ENCODE measurements at regions not wholly inside any gene's neighbourhood (a gene's known extent, or its start where the extent isn't known, plus 50 kb on each side); places are given as distances from the start of the nearest gene placed in this dataset.
"Not testable (repeated sequence)": the region's sequence is repeated elsewhere in the genome, so short reads cannot be mapped to it uniquely, and the experiment has no call there.

DNA sequence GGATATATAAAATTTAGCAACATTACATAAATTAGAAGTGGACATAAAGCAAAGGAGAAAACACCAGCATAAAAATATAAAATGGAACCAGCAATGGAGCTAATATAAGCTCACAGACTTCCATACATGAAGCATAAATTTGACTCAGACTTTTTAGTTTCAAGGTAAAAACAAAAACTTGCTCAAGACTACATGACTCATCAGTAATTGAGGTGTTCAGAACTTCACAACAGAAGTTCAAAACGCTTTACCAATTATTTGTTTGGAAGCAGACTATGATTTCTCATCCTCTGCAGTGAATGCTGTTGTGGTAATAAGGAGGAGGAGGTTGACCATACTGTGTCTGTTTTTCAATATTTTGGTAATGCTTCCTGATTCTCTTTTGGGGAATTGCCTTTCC lies 192.0 kb upstream of the MEIS1 start:
- DNase-seq (ENCODE audit: low spot score), result not testable (repeated sequence)

- no peak for DNase-seq (ENCODE audit: low spot score)
These were observed 192.7 kb upstream of the MEIS1 start for GRCh38 chr2:66242099-66242789.

- DNase-seq (ENCODE audit: low spot score), result no peak
These were observed 194.6 kb upstream of the MEIS1 start for GRCh38 chr2:66240286-66240685.

DNA sequence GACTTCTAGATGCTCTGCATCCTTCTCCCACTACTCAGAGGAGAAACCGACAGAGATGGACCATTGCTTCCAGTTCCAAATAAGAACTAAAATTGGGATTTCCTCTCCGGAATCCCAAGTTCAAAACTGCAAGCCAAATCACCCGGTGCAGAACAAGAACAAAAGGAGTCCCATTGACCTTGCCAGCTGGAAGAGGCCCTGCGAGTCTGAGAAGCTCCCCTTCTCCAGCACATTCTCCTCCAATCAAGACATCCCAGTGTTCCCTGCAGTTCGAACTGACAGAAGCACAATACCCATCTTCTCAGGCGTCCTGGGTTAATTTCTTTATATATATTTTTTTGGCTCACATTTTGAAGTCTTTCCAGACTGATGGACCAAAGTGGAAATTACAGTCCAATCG lies 195.3 kb upstream of the MEIS1 start:
- DNase-seq (ENCODE audit: low spot score), result no peak

- DNase-seq (ENCODE audit: low spot score), result no peak
These were observed 197.0 kb upstream of the MEIS1 start for GRCh38 chr2:66237803-66238379.

DNA sequence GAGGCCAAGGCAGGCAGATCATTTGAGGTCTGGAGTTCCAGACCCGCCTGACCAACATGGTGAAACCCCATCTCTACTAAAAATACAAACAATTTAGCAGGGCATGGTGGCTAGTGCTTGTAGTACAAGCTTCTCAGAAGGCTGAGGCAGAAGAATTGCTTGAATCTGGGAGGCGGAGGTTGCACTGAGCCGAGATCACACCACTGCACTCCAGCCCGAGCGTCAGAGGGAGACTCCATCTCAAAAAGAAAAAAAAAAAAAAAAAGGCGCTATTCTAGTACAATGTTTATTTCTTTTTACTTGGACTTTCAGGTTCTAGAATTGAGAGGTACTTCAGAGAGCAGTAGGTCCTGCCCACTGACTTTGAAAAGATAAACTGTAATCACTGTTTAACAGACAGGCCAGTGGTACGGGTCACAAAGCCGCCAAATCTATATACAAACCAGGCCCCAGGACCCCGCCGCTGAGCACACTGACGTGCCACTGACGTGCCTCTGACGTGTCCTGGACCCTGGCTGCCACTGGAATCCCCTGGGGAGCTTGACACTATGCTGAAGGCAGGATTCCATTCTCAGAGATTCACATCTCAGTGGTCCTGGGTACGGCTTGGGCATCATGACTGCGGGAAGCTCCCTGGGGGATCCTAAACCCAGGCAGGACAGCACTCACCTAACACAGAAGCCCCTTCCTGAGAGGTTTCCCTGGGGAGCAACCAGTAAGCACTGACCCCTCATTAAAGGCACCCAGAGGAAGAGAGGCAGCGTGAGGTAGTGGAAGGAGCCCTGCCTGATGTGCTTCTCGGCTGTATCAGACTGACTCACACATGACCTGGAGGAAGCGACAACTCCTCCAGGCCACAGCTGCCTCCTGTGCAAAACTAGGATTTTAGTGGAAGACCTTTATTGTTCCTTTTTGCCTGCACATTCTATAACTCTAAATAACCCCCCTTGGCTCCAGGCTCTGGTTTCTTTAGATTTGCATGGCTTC lies 197.8 kb upstream of the MEIS1 start:
- no peak for DNase-seq (ENCODE audit: low spot score)

DNA sequence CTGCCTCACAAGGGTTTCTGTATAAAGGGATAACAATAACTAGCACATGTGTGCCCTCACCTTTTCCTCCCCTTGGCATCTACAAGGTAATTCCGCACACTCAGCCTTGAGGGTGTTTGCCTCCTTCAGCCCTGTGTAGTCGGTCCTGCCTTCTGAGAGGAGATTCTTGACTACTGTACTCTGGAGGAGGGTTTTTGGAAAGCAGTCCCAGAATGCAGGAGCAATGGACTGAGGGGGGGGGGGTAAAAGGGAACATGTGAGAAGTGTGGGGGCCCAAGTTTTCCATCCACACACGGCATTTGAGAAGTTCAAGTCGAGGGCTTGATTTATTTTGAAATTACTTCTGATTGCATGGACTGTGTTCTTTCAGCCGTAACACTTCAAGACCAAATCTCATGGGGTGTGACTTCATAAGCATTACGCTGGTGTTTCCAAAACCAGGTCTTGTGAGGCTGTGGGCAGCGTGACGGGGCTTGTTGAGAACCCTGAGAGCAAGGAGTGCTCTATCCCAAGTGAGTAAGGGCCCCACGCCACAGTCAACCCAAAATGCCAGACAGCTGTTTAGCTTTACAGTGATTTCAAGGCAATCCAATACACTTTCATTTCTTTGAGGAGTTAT lies 198.7 kb upstream of the MEIS1 start:
- no peak for DNase-seq (ENCODE audit: low spot score)

DNA sequence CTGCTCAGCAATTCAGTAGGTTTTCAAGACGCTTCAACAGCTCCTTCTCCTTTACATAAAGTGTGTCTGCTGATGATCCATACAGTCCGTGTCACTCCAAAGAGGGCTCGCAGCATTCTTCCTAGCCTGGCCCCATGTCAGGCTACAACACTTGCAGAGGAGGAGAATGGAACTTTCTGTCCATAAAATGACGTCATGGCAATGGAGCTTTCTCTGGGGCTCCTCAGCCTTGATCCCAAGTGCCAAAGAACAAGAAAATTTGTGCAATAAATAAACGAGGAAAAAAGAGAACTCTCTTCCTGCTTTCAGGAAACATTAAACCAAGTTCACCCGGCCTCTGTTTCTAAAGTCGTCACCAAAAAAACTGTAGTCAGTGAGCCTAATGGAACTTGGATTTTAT lies 199.5 kb upstream of the MEIS1 start:
- no peak for DNase-seq (ENCODE audit: low spot score)

- DNase-seq (ENCODE audit: low spot score), result no peak
These were observed 200.9 kb upstream of the MEIS1 start for GRCh38 chr2:66233981-66234380.

DNA sequence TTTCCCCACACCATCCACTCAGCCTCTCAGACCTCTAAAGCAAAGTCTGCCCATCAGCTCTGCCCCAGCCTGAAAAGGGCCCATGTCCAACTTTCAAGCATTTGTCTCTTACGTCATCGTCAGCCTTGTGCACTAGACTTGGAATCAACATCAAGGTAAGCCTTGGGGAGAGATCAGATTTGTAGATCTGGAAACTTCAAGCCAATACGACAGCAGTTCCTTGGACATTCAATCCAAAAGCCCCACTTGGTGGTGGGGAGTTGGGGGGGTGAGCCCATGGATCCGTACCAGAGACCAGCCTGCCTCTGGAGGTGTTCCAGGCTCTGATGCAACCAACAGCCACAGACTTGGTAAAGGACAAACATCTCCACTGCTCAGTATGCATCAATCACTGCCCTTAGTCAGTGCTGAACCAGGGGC lies 206.8 kb upstream of the MEIS1 start:
- DNase-seq (ENCODE audit: low spot score), result no peak

GRCh38 chr2:66217039-66217585 lies 217.8 kb upstream of the MEIS1 start:
- DNase-seq (ENCODE audit: low spot score), result no peak

GRCh38 chr2:66212749-66213148 lies 222.2 kb upstream of the MEIS1 start:
- no peak for DNase-seq (ENCODE audit: low spot score)

DNA sequence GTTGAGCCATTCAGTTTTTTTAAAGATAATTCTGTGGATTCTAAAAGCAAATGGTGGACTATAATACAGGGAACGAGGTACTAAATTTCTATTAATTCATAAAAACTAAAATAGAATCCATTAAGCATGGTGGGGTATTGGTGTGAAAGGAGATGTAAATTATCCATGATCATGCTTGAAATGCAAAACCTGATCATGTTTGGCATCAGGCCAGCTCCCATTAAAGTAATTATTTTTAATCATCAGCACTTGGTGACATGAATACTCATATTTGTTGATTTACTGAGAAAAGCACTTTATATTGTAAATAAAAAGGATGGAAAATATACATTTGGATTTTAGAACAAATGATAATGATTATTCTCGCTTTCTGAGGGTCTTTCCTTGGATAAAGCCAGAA lies 232.3 kb upstream of the MEIS1 start:
- DNase-seq (ENCODE audit: low spot score), result no peak

DNA sequence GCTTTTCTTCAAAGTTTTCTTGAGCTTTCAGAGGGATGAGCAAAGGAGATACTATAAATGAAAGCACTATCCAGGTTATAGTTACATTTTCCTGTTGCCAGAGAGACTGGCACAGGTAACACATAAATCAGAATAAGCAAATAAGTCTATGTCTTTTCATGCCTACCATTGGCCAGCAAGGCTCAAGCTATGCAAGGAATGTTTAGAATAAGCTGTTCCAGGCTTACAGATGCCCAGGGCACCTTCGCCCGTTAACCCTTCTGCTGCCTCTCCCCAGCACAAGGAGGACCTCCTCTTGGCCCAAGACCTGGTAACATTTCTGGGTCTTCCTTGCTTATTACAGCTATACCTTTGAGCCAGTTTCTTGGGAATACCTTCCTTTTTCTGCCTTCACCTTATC lies 233.7 kb upstream of the MEIS1 start:
- DNase-seq (ENCODE audit: low spot score), result no peak

DNA sequence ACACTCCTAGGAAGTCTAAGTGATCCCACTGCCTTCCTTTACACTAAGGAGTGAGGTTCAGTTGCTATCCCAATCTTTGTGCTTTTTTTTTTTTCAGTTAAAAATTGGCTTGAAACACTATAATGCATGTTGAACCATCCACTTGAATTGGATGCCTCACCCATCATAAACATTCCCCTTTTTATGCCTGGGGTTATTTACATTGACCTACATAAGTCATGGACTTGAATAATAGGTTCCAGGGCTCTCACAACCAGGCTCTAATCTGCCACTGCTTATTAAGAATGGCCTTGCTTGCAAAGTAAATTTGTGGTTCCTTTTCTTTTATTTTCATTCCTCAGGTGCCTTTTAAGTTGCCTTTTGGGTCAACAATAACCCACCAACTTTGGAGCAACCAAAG lies 236.1 kb upstream of the MEIS1 start:
- no peak for DNase-seq (ENCODE audit: low spot score)

- DNase-seq (ENCODE audit: low spot score), result no peak
These were observed 242.0 kb upstream of the MEIS1 start for GRCh38 chr2:66192888-66193287.

- no peak for DNase-seq (ENCODE audit: low spot score)
These were observed 243.6 kb upstream of the MEIS1 start for GRCh38 chr2:66191311-66191710.

DNA sequence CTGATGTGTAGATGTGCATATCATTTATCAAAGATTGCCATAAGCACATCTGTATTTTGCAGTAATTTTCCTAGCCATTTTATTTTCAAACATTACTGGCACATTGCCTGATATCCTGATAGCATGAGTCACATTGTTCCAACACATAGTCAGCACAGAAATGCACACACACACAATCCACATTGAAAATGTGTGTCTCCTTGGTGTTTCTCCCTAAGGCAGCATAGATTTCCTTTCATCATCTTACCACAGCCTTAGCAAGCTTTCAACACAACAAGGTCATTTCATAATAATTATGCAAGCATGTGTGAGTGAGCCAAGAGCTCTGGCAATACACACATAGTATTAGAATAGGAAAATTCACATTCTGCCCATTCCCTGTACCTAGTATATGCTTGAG lies 245.4 kb upstream of the MEIS1 start:
- no peak for DNase-seq (ENCODE audit: low spot score)

- DNase-seq (ENCODE audit: low spot score), result no peak
These were observed 248.4 kb upstream of the MEIS1 start for GRCh38 chr2:66186537-66186936.

DNA sequence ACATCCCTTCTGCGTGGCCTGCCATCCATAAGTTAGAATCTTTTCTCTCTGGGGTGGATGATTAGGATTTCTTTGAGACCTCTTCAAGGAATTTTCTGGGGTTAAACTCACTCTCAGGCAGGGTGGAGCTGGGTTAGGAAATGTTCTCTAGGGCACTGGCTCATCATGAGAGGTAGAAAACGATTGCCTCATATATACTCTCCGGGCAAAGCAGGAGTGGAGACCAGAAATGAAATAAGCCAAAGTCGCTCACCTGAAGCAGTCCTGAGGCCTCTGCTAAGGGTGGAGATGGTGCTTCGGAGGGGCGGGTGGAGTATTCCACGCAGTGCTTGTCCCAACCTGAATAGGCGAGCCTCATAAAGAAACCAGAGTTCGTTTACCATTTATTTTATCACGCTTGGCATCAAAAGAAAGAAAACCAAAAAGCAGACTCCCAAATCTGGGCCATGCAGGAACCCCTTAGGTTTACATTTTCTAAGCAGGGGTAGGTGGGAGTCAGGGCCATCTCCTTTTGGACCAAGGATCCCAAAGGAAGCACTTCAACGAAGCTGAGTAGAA lies 249.3 kb upstream of the MEIS1 start:
- no peak for DNase-seq (ENCODE audit: low spot score)

- DNase-seq (ENCODE audit: low spot score), result not testable (repeated sequence)
These were observed 257.7 kb upstream of the MEIS1 start for GRCh38 chr2:66177128-66177796.

All from HuH-7.5 (cell line).